Pancreas (tissue), 10 donors: ENCODE measurements at regions not wholly inside any gene's neighbourhood (a gene's known extent, or its start where the extent isn't known, plus 50 kb on each side); places are given as distances from the start of the nearest gene placed in this dataset.

Experiments used
- ATAC-seq, 4 donors: fragments of 200-7000 bp; cut with Tn5 transposase; one replicate each; pipeline versions ENCODE4 v1.8.0 to v1.9.1; 2020; ENCODE audit warnings: mild to moderate bottlenecking in 4 of 4, moderate library complexity in 4 of 4
- DNase-seq, 6 donors: peaks; one replicate each; pipeline ENCODE4 v3.0.0-alpha.2; 2020
- FAIRE-seq: peaks from 2 replicates; lab custom pipeline; 2012; peaks lifted over from hg19 to GRCh38; lab: Jason Lieb, UNC
- H3K27ac ChIP-seq, 4 donors: fragments of 200-600 bp; sonication (generic); 1 replicate in 3 of 4; 2 replicates in 1 of 4; pipeline versions ENCODE4 v1.5.0 to v1.8.0; 2020
- H3K27me3 ChIP-seq, 4 donors: fragments of 200-600 bp; one replicate each; pipeline ENCODE4 v1.8.0; 2021
- H3K36me3 ChIP-seq, 3 donors: fragments of 200-600 bp; sonication (generic) in 1 of 3; one replicate each; pipeline versions ENCODE4 v1.5.0 to v1.8.0; 2020 to 2021
- H3K4me1 ChIP-seq, 3 donors: fragments of 200-600 bp; one replicate each; pipeline ENCODE4 v1.8.0; 2021
- H3K4me3 ChIP-seq, 4 donors: fragments of 200-600 bp; sonication (generic) in 2 of 4; one replicate each; pipeline versions ENCODE4 v1.5.0 to v1.8.0; 2020 to 2021
- H3K9me3 ChIP-seq, 4 donors: fragments of 200-600 bp; one replicate each; pipeline ENCODE4 v1.8.0; 2021
- CTCF ChIP-seq, 4 donors: fragments of 200-600 bp; sonication (generic) in 3 of 4; IDR thresholded peaks; one replicate each; pipeline versions ENCODE4 v1.5.0 to v1.8.0; 2021; ENCODE audit warnings: antibody characterized with exemption in 4 of 4
- WGBS, 2 donors: extraction: QIAGEN DNeasy Blood & Tissue Kit; methylation state at CpG; one replicate each; pipeline ENCODE4 v1.1.7; 2013; 5-methylcytosine and 5-hydroxymethylcytosine counted together
- intact Hi-C, 3 donors: fragments of 100-400 bp; cut with DNase I; formaldehyde crosslinking; loops; one replicate each; pipeline versions ENCODE4 v1.11.1 to v1.14.2; 2022
- donor health status: healthy with polysubstance abuse.
- donor health status: DM: no; HTN: no; CAD: no; lungs with moderate emphysema.
- donor health status: DM: no; HTN: no; CAD: no.
- donor health status: control.
- donor health status: control.
- donor health status: Bipolar disorder and iron deficiency.
- donor health status: DM: yes; HTN: yes; CAD: no.
- donor health status: DM: no; HTN: no; CAD: no.
- donor health status: DM: no; HTN: no; CAD: no.
- donor health status: DM: yes; HTN: yes; CAD: no.

GRCh38 chr6:14286144-14286543 lies 168.6 kb downstream of the CD83 start:
- ATAC-seq: no peak

GRCh38 chr6:14286634-14287428 lies 169.3 kb downstream of the CD83 start:
- H3K9me3 ChIP-seq: no peaks in the 10 kb centered on the region
- H3K27ac ChIP-seq: no peak overlapping the region
- DNase-seq: no peak
- H3K4me3 ChIP-seq: no peak overlapping the region
- no peak for ATAC-seq
- no peak for TF ChIP-seq CTCF (IDR thresholded peaks at IDR 0.05)
- H3K36me3 ChIP-seq: no peaks in the 10 kb centered on the region
- intact Hi-C loops: no loop called here
- FAIRE-seq: no peak
- H3K27me3 ChIP-seq: no peaks in the 10 kb centered on the region
- H3K4me1 ChIP-seq: no peaks in the 10 kb centered on the region
- WGBS, 2 donors: 68 to 79% methylated on average over 1 of the region's 1 CpG

More at GRCh38 chr6:14286144-14286543, 168.6 kb downstream of the CD83 start:
- DNase-seq: no peak
- no peak overlapping the region for H3K4me3 ChIP-seq
- WGBS, 2 donors: 76 to 77% methylated on average over 5 of the region's 5 CpGs
- no peaks in the 10 kb centered on the region for H3K27me3 ChIP-seq
- no peaks in the 10 kb centered on the region for H3K9me3 ChIP-seq
- TF ChIP-seq CTCF (IDR thresholded peaks at IDR 0.05): no peak
- intact Hi-C loops: no loop called here
- H3K27ac ChIP-seq: no peak overlapping the region
- H3K36me3 ChIP-seq: no peaks in the 10 kb centered on the region
- no peak for FAIRE-seq
- H3K4me1 ChIP-seq: no peaks in the 10 kb centered on the region

GRCh38 chr6:14287707-14288106 lies 170.1 kb downstream of the CD83 start:
- ATAC-seq: no peak
- Histone ChIP-seq H3K27ac (no peak overlapping the region), H3K9me3 (no peaks in the 10 kb centered on the region), H3K4me1 (no peaks in the 10 kb centered on the region), H3K27me3 (no peaks in the 10 kb centered on the region), H3K36me3 (no peaks in the 10 kb centered on the region), H3K4me3 (no peak overlapping the region)
- FAIRE-seq: no peak
- no peak for DNase-seq
- TF ChIP-seq CTCF (IDR thresholded peaks at IDR 0.05): no peak
- intact Hi-C loops: no loop called here

GRCh38 chr6:14288910-14289309 lies 171.3 kb downstream of the CD83 start:
- no peaks in the 10 kb centered on the region for H3K36me3 ChIP-seq
- H3K27me3 ChIP-seq: no peaks in the 10 kb centered on the region
- 88 to 96% methylated on average over 3 of the region's 3 CpGs for WGBS, 2 donors
- no peak overlapping the region for H3K27ac ChIP-seq
- no peak for TF ChIP-seq CTCF (IDR thresholded peaks at IDR 0.05)
- FAIRE-seq (no peak), ATAC-seq (no peak), DNase-seq (no peak)
- no peaks in the 10 kb centered on the region for H3K4me1 ChIP-seq
- intact Hi-C loops: no loop called here
- H3K4me3 ChIP-seq: no peak overlapping the region
- H3K9me3 ChIP-seq: no peaks in the 10 kb centered on the region

GRCh38 chr6:14290041-14290771 lies 172.6 kb downstream of the CD83 start:
- WGBS, 2 donors: 71 to 73% methylated on average over 8 of the region's 8 CpGs
- no peak overlapping the region for H3K27ac ChIP-seq
- no peaks in the 10 kb centered on the region for H3K27me3 ChIP-seq
- no peak for TF ChIP-seq CTCF (IDR thresholded peaks at IDR 0.05)
- FAIRE-seq: no peak
- intact Hi-C loops: no loop called here
- H3K4me3 ChIP-seq: no peak overlapping the region
- no peaks in the 10 kb centered on the region for H3K4me1 ChIP-seq
- no peaks in the 10 kb centered on the region for H3K36me3 ChIP-seq
- no peak for ATAC-seq
- H3K9me3 ChIP-seq: no peaks in the 10 kb centered on the region
- no peak for DNase-seq
